ENCODE measurements at regions not wholly inside any gene's neighbourhood (a gene's known extent, or its start where the extent isn't known, plus 50 kb on each side); places are given as distances from the start of the nearest gene placed in this dataset.

DNA sequence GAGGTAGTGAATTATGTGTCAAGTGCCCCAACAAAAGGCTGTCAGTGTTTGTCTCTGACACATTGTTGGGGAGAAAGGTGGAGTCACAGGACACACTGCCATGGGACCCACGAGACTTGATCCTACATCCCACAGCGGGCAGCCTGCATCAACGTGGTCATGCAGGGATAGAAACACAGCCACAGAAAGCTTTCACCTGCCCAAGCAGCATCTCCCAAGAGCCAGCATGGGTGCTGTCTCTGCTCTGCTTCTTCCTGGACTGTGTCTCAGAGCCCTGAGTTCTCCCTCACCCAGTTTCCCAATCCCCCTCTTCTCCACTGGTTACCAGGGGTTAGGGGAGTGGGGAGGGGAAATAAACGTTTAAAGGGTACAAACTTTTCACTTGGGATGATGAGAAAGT is 97.2 kb downstream of the VPREB1 start:
- H2AFZ ChIP-seq (ENCODE audit: low read length): no peak overlapping the region
- no peak overlapping the region for H2BK120ac ChIP-seq (replicated peaks; ENCODE audit: low read depth, low read length)
- no peak overlapping the region for H2AK5ac ChIP-seq (ENCODE audit: low read depth, low read length)
- H3K27ac ChIP-seq (ENCODE audit: low read depth, low read length): no peak overlapping the region
- H4K8ac ChIP-seq (ENCODE audit: extremely low read depth, insufficient read depth, low read length): no peak overlapping the region
- no peaks in the 10 kb centered on the region for H3K79me1 ChIP-seq (ENCODE audit: low read depth, low read length)
- no peak for TF ChIP-seq POLR2AphosphoS5 (IDR thresholded peaks at IDR 0.05; ENCODE audit: low read depth, low read length)
- no peak for TF ChIP-seq BCL11A (IDR thresholded peaks at IDR 0.05; ENCODE audit: low read depth in 2 of 2, low read length in 2 of 2)
- TF ChIP-seq RAD21 (IDR thresholded peaks at IDR 0.05 in 1 of 2, conservative IDR thresholded peaks at IDR 0.05 in 1 of 2; ENCODE audit: low read depth in 2 of 2, low read length in 2 of 2): no peak
- H3K4me3 ChIP-seq (ENCODE audit: extremely low read depth in 1 of 4, insufficient read depth in 2 of 4, low read depth in 3 of 4, low read length in 4 of 4): no peak overlapping the region
- peaks cover 3 to 5% of the 10 kb centered on the region in 2 experiments for H4K20me1 ChIP-seq (replicated peaks in 1 of 2; ENCODE audit: control insufficient read depth in 1 of 2, insufficient read depth in 2 of 2, low read length in 2 of 2)
- H3K27me3 ChIP-seq (replicated peaks in 1 of 4; ENCODE audit: control insufficient read depth in 3 of 4, extremely low read depth in 1 of 4, insufficient read depth in 3 of 4, low read length in 3 of 4): peaks cover 63 to 97% (median 88%) of the 10 kb centered on the region in 4 experiments
- no peak overlapping the region for H3K14ac ChIP-seq (ENCODE audit: insufficient read length)
- H3K18ac ChIP-seq (ENCODE audit: extremely low read depth, low read length): no peak overlapping the region
- H3K4me1 ChIP-seq (replicated peaks in 1 of 4; ENCODE audit: control insufficient read depth in 3 of 4, insufficient read depth in 4 of 4, low read length in 3 of 4): peaks cover 0 to 4% (median 1%) of the 10 kb centered on the region in 4 experiments; a peak in 2 of 7 replicates
- no peak overlapping the region for H2BK20ac ChIP-seq (ENCODE audit: low read length)
- CTCF ChIA-PET (ENCODE audit: partially characterized antibody): no interaction called here
- H2BK15ac ChIP-seq (ENCODE audit: low read length): no peak overlapping the region
- DNase-seq (ENCODE audit: low read depth in 1 of 2, low spot score in 2 of 2): no peak
- FAIRE-seq: no peak
- H3K23me2 ChIP-seq (ENCODE audit: low read depth, low read length): no peaks in the 10 kb centered on the region
- no peak overlapping the region for H3K23ac ChIP-seq (ENCODE audit: insufficient read length)
- no peak overlapping the region for H4K5ac ChIP-seq (ENCODE audit: insufficient read length, low read depth, low read length)
- H4K91ac ChIP-seq (replicated peaks; ENCODE audit: insufficient read length, low read length): no peak overlapping the region
- H3K56ac ChIP-seq (replicated peaks; ENCODE audit: insufficient read length, low read depth, low read length): no peak overlapping the region
- no peaks in the 10 kb centered on the region for H3K9me3 ChIP-seq (ENCODE audit: insufficient read depth in 2 of 2, low read depth in 1 of 2, low read length in 1 of 2)
- no peak overlapping the region for H3K9ac ChIP-seq (replicated peaks in 1 of 4; ENCODE audit: extremely low read depth in 1 of 4, low read depth in 3 of 4, low read length in 3 of 4)
- WGBS, 2 experiments (ENCODE audit: extremely low coverage in 1 of 2, insufficient coverage in 1 of 2, insufficient read length in 1 of 2, insufficient replicate concordance in 2 of 2, low coverage in 1 of 2, low lambda C conversion rate in 2 of 2, missing lambda C conversion rate in 1 of 2): 70% methylated on average over 4 of the region's 4 CpGs; no CpG with 5 or more reads in 1 of the 2 experiments
- H3K4ac ChIP-seq (replicated peaks; ENCODE audit: insufficient read length, low read depth, low read length): no peak overlapping the region
- no peak overlapping the region for H2BK12ac ChIP-seq (ENCODE audit: low read depth, low read length)
- H3K4me2 ChIP-seq (ENCODE audit: insufficient read depth in 1 of 2, low read depth in 2 of 2, low read length in 2 of 2): no peak overlapping the region
- POLR2A ChIA-PET (ENCODE audit: partially characterized antibody): interaction anchor here (0.6 kb wide), 1 partner anchor 117 kb away, joined by 3 read pairs; no protein-coding TSS in a partner anchor
- H3K79me2 ChIP-seq (ENCODE audit: control insufficient read depth in 1 of 2, insufficient read depth in 2 of 2, low read length in 2 of 2): no peaks in the 10 kb centered on the region
- H2BK5ac ChIP-seq (ENCODE audit: low read depth, low read length): no peak overlapping the region
- no peaks in the 10 kb centered on the region for H3K36me3 ChIP-seq (ENCODE audit: control insufficient read depth in 2 of 4, insufficient read depth in 4 of 4, low read length in 3 of 4)

All from H1 (cell line).